Large intestine (tissue), 3 donors: ENCODE measurements at regions not wholly inside any gene's neighbourhood (a gene's known extent, or its start where the extent isn't known, plus 50 kb on each side); places are given as distances from the start of the nearest gene placed in this dataset.
"Not testable (repeated sequence)": the region's sequence is repeated elsewhere in the genome, so short reads cannot be mapped to it uniquely, and the experiment has no call there.

Experiments
- DNase-seq, 2 donors: peaks; one replicate each; pipeline versions ENCODE4 v3.0.0 to v3.0.0-alpha.2; 2013
- H3K27ac ChIP-seq: one replicate; pipeline ENCODE4 v1.5.1; 2013; ENCODE audit warnings: low read length
- H3K27me3 ChIP-seq: 2 replicates; pipeline ENCODE4 v1.6.1; 2013; ENCODE audit warnings: low read length; ENCODE audit not compliant: control insufficient read depth, insufficient read depth
- H3K36me3 ChIP-seq: 2 replicates; pipeline ENCODE4 v1.6.1; 2013; ENCODE audit warnings: low read length; ENCODE audit not compliant: control insufficient read depth, insufficient read depth
- H3K4me1 ChIP-seq: one replicate; pipeline ENCODE4 v1.6.1; 2013; ENCODE audit warnings: low read length; ENCODE audit not compliant: control insufficient read depth, insufficient read depth
- H3K4me3 ChIP-seq: one replicate; pipeline ENCODE4 v1.5.1; 2013; ENCODE audit warnings: low read length
- H3K9me3 ChIP-seq: one replicate; pipeline ENCODE4 v1.6.1; 2013; ENCODE audit warnings: mild to moderate bottlenecking, low read depth, low read length, moderate library complexity; ENCODE audit not compliant: control insufficient read depth
- WGBS: methylation state at CpG from one replicate; pipeline ENCODE4 v1.1.5; 2013; ENCODE audit warnings: low lambda C conversion rate; ENCODE audit not compliant: insufficient coverage; 5-methylcytosine and 5-hydroxymethylcytosine counted together

GRCh38 chr22:49340406-49340805 is 487.3 kb downstream of the BRD1 start:
- no peak for DNase-seq
- no CpG with 5 or more reads among the region's 8 CpGs for WGBS
- Histone ChIP-seq H3K36me3 (no peaks in the 10 kb centered on the region), H3K9me3 (no peaks in the 10 kb centered on the region), H3K27ac (no peak overlapping the region), H3K4me1 (no peaks in the 10 kb centered on the region), H3K27me3 (no peaks in the 10 kb centered on the region), H3K4me3 (no peak overlapping the region)

- not testable (repeated sequence) for DNase-seq, H3K4me3 ChIP-seq, H3K36me3 ChIP-seq, H3K27me3 ChIP-seq, H3K27ac ChIP-seq, H3K9me3 ChIP-seq, H3K4me1 ChIP-seq
- WGBS = 92% methylated on average over 2 of the region's 10 CpGs
Measured at GRCh38 chr22:49336483-49336882, 491.2 kb downstream of the BRD1 start.

GRCh38 chr22:49334976-49335375 is 492.7 kb downstream of the BRD1 start:
- no CpG with 5 or more reads among the region's 10 CpGs for WGBS
- no peaks in the 10 kb centered on the region for H3K27me3 ChIP-seq
- no peaks in the 10 kb centered on the region for H3K36me3 ChIP-seq
- no peak overlapping the region for H3K4me3 ChIP-seq
- no peak overlapping the region for H3K27ac ChIP-seq
- no peaks in the 10 kb centered on the region for H3K4me1 ChIP-seq
- no peaks in the 10 kb centered on the region for H3K9me3 ChIP-seq
- no peak for DNase-seq

- DNase-seq = no peak
- Histone ChIP-seq H3K27me3 (no peaks in the 10 kb centered on the region), H3K4me3 (no peak overlapping the region), H3K27ac (no peak overlapping the region), H3K4me1 (no peaks in the 10 kb centered on the region), H3K36me3 (no peaks in the 10 kb centered on the region), H3K9me3 (no peaks in the 10 kb centered on the region)
- no CpG with 5 or more reads among the region's 5 CpGs for WGBS
Measured at GRCh38 chr22:49334449-49334789, 493.3 kb downstream of the BRD1 start.

GRCh38 chr22:49333206-49333605 is 494.5 kb downstream of the BRD1 start:
- Histone ChIP-seq H3K9me3 (no peaks in the 10 kb centered on the region), H3K4me3 (no peak overlapping the region), H3K36me3 (no peaks in the 10 kb centered on the region), H3K4me1 (no peaks in the 10 kb centered on the region), H3K27me3 (no peaks in the 10 kb centered on the region), H3K27ac (no peak overlapping the region)
- WGBS = 80% methylated on average over 3 of the region's 21 CpGs
- DNase-seq = no peak

GRCh38 chr22:49332691-49333090 is 495.0 kb downstream of the BRD1 start:
- H3K4me1 ChIP-seq = no peaks in the 10 kb centered on the region
- no peaks in the 10 kb centered on the region for H3K9me3 ChIP-seq
- H3K36me3 ChIP-seq = no peaks in the 10 kb centered on the region
- no peaks in the 10 kb centered on the region for H3K27me3 ChIP-seq
- no peak overlapping the region for H3K27ac ChIP-seq
- WGBS = no CpG with 5 or more reads among the region's 10 CpGs
- H3K4me3 ChIP-seq = no peak overlapping the region
- no peak for DNase-seq

GRCh38 chr22:49331878-49332277 is 495.8 kb downstream of the BRD1 start:
- WGBS = no CpG with 5 or more reads among the region's 10 CpGs
- H3K4me3 ChIP-seq = no peak overlapping the region
- DNase-seq = no peak
- no peaks in the 10 kb centered on the region for H3K36me3 ChIP-seq
- no peaks in the 10 kb centered on the region for H3K27me3 ChIP-seq
- no peak overlapping the region for H3K27ac ChIP-seq
- H3K4me1 ChIP-seq = no peaks in the 10 kb centered on the region
- peaks cover under 1% of the 10 kb centered on the region for H3K9me3 ChIP-seq

- no peak for DNase-seq
- no CpG with 5 or more reads among the region's 12 CpGs for WGBS
- H3K36me3 ChIP-seq = no peaks in the 10 kb centered on the region
- no peak overlapping the region for H3K4me3 ChIP-seq
- no peaks in the 10 kb centered on the region for H3K4me1 ChIP-seq
- no peak overlapping the region for H3K27ac ChIP-seq
- peaks cover 4% of the 10 kb centered on the region for H3K9me3 ChIP-seq
- no peaks in the 10 kb centered on the region for H3K27me3 ChIP-seq
Measured at GRCh38 chr22:49331223-49331815, 496.4 kb downstream of the BRD1 start.

- DNase-seq = no peak
- Histone ChIP-seq H3K27me3 (no peaks in the 10 kb centered on the region), H3K36me3 (no peaks in the 10 kb centered on the region), H3K9me3 (peaks cover 4% of the 10 kb centered on the region), H3K27ac (no peak overlapping the region), H3K4me3 (no peak overlapping the region), H3K4me1 (no peaks in the 10 kb centered on the region)
- no CpG with 5 or more reads among the region's 21 CpGs for WGBS
Measured at GRCh38 chr22:49330421-49331222, 497.1 kb downstream of the BRD1 start.

- no peaks in the 10 kb centered on the region for H3K4me1 ChIP-seq
- no peak for DNase-seq
Measured at GRCh38 chr22:49329636-49330035, 498.0 kb downstream of the BRD1 start.

More at GRCh38 chr22:49329636-49330035, 498.0 kb downstream of the BRD1 start:
- Histone ChIP-seq H3K36me3 (no peaks in the 10 kb centered on the region), H3K27ac (no peak overlapping the region), H3K27me3 (no peaks in the 10 kb centered on the region), H3K9me3 (peaks cover 4% of the 10 kb centered on the region), H3K4me3 (no peak overlapping the region)
- WGBS = no CpG with 5 or more reads among the region's 5 CpGs
